ENCODE measurements at regions not wholly inside any gene's neighbourhood (a gene's known extent, or its start where the extent isn't known, plus 50 kb on each side); places are given as distances from the start of the nearest gene placed in this dataset.
"Not testable (repeated sequence)": the region's sequence is repeated elsewhere in the genome, so short reads cannot be mapped to it uniquely, and the experiment has no call there.

- DNase-seq, result no peak
Measured at GRCh38 chr9:36521148-36521547, 51.5 kb upstream of the MELK start.

DNA sequence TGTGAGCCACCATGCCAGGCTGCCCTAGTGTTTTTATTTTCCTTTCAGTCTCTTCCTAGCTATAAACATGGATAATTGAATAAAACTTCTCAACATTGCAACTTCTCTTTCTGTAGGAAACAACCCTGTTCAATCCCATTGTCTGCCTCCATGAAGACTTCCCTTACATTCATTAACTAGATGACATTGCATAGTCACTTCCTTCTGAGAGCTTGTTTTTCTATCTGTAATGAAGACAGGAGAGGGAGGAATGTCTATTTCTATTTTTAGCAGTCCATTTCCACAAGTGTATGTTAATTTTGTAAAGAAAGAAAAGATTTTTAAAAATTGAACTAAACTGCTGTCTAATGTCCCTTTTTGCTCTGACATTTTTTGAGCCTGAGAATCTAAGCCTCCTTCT lies 55.6 kb upstream of the MELK start:
- DNase-seq, result no peak

DNA sequence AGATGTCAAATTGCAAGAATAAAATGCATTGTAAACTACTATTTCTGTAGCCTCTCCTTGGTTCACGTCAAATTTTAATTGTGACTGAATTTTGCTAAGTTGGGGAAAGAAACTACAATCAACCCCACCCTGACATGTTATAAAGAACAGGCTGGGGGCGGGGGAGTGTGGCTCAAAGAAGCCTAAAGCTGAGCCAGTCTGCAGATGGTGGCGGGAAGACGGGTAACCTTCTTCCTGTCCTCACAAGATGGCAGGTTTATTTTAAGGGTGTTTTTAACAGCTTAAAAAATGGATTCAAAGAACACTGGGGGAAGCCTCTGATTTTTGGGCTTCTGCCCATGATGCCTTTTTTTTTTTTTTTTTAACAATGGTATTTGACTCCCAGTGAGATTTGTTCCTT lies 68.5 kb upstream of the MELK start:
- no peak for DNase-seq

DNA sequence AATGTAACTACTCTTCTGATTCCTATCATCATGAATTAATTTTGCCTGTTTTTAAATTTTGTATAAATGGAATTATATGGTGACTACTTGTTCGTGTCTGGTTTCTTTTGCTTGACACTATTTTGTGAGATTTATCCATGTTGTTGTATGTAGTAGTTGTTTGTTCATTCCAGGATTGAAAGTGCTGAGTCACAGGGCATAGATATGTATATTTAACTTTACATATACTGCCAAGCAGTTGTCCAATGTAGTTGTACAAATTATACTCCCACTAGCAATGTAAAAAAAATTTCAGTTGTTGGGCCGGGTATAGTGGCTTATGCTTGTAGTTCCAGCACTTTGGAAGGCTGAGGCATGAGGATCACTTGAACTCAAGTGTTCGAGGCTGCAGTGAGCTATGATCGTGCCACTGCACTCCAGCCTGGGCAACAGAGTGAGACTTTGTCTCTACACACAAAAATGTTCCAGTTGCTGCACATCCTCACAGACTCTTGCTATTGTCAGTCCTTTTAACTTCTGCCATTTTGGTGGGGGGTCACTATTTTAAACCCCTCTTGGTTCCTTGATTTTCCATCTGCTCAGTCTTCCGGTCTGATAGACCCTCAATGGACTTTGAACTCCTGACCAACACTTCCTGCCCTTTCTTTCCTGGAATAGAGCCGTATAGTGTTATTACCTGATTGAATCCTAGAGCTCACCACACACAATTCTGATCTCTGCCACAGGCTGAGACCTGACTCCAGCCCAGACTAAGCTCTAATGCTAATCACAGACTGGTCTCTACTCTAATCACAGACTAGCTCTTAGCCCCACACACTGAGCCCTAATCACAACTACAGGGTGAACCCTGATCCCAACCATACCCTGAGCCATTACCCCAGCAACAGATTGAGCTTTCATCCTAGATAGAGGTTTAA lies 69.3 kb upstream of the MELK start:
- no peak for DNase-seq

- no peak for DNase-seq
Measured at GRCh38 chr9:36501727-36502126, 71.0 kb upstream of the MELK start.

DNA sequence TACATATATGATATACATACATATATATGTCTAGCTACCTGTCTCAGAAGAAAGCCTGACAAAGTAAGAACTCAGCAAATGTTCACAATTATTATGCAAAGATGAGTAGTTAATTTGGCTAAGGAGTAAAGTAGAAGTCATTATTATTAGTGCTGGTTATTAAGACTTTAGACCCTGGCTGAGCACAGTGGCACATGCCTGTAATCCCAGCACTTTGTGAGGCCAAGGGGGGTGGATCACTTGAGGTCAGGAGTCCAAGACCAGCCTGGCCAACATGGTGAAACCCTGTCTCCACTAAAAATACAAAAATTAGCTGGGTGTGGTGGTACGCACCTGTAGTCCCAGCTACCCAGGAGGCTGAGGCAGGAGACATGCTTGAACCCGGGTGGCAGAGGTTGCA lies 71.8 kb upstream of the MELK start:
- not testable (repeated sequence) for DNase-seq

DNA sequence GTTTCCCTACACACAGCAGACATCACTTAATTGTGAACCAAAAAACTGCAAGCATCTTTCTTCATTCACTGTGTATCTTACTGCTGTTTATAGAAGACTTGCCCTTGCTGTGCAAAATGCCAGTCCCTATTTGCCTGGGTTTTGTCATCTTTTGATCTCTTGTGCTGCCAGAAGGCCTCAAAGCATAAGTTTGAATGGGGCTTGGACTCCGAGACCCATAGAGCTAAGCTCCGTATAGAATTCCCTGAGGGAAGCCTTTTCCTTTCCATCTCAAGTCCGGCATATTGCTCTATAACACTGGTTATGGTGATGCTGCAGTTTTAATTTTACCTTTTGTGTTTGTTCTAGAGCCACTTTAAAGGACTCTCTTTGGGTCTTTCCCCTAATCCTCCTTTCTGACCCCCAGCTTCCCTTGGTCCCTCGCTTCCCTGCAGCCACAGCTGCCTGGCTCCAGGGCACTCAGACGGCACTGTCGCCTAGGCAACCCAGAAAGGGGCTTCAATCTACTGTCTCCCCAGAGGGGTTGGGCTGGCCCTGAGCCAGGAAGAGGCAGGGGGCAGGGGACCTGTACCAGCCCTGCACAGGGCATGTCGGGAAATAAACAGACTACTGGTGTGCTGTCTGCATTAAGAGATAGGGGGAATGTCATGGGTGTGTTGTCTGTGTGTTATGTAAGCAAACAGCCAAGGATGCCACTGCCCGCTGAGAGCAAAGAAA lies 73.4 kb upstream of the MELK start:
- DNase-seq, result peak; percentile 96

- DNase-seq, result not testable (repeated sequence)
Measured at GRCh38 chr9:36493564-36493963, 79.1 kb upstream of the MELK start.

GRCh38 chr9:36492865-36493264 lies 79.8 kb upstream of the MELK start:
- DNase-seq, result no peak

DNA sequence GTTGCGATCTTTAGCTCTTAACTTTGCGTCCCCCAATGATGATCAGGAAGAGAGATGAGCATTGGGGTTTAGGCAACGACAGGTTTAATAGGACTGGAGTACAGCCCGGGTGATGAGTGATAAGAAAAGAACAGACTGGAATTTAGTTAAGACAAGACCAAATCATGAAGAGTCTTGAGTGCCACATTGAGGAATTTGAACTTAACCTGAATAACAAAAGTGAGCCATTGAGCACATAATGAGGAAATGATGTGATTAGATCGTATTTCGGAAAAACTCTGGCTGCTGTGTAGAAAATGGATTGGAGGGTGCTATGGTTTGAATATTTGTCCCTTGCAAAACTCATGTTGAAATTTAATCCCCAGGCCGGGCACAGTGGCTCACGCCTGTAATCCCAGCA lies 83.2 kb upstream of the MELK start:
- no peak for DNase-seq

GRCh38 chr9:36488389-36488756 lies 84.3 kb upstream of the MELK start:
- no peak for DNase-seq

- peak; percentile 95 for DNase-seq
Measured at GRCh38 chr9:36487482-36488388, 85.0 kb upstream of the MELK start.

DNA sequence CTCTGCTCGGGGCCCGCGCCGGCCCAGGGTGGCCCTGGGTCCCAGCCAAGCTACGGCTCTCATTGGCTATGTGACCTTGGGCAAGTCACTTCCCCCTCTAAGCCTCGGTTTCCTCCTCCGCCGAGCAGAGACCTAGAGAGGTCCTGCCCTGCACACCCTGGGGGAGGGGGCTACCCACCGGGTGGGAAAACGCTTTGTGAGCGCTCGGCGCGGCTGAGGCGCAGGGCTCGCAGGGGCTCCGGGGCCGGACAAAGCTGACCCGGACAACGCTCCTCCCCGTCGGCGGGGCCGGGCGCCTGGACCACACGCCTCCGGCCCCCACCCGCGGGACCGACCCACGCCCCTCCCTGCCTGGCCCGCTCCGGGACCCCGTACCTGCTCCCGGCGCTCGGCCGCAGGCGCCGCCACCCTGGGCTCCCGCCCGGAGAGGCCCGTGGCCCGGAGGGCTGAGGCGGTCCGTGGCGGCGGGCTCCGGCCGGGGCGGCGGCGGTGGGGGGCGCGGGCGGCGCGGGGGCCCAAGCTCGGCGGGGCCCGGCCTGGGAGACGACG lies 85.7 kb upstream of the MELK start:
- peak; percentile 82 for DNase-seq

GRCh38 chr9:36486329-36486932 lies 86.3 kb upstream of the MELK start:
- peak; percentile 59 for DNase-seq

DNA sequence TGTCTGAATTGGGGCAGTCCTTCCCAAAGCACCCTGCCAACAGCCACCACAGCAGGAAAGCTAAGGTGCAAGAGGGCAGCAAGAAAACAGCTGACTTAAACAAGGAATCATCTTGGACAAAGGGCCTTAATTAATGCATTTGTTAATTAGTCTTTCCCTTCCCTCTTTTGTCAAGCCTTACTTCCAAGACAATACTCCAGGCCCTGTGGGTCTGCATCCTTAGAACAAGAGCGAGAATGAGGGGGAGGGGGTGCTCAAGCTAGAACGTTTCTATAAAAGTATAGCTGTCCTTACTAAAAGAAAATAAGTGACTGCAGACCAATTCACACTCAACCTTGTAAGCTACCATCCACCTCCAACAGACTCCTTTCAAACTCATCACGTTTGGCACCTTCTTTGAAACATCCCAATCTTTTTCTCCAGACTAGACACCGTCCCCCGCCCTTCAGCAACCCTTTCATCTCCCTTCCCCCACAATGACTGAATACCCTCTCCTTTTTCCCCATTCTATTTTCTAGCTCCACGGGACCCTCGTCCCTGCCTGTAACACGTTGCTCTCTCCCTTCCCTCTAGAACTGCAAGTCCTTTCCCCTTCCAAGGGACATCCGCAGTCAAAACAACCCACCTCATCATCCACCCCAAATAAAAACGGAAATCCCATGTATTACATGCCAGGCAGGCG lies 85.7 kb upstream of the RNF38 start:
- peak; percentile 58 for DNase-seq

- DNase-seq, result no peak
Measured at GRCh38 chr9:36484124-36484523, 84.1 kb upstream of the RNF38 start.

- peak; percentile 10 for DNase-seq
Measured at GRCh38 chr9:36479101-36479500, 79.0 kb upstream of the RNF38 start.

- no peak for DNase-seq
Measured at GRCh38 chr9:36471359-36471758, 71.3 kb upstream of the RNF38 start.

- no peak for DNase-seq
Measured at GRCh38 chr9:36470643-36471290, 70.7 kb upstream of the RNF38 start.

- DNase-seq, result no peak
Measured at GRCh38 chr9:36463467-36463866, 63.4 kb upstream of the RNF38 start.

DNA sequence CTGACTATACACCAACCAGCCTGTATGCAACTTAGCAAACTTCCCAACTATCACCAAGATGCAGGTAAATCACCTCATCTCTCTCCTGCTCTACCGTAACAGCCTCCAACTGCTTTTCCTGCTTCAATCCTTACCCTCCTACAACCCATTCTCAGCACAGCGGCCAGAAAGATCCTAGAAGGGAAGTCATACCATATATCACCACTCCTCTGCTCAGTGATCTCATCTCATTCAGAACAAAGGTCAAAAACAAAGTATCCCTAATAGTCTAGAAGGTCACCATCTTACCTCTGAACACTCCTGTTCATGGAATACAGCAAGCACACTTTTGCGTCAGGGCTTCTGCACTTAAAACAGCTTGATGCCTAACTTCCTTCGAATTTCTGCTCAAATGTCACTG lies 62.2 kb upstream of the RNF38 start:
- no peak for DNase-seq

Measured in eye (tissue), 1 donor.